ENCODE measurements at regions not wholly inside any gene's neighbourhood (a gene's known extent, or its start where the extent isn't known, plus 50 kb on each side); places are given as distances from the start of the nearest gene placed in this dataset.

DNA sequence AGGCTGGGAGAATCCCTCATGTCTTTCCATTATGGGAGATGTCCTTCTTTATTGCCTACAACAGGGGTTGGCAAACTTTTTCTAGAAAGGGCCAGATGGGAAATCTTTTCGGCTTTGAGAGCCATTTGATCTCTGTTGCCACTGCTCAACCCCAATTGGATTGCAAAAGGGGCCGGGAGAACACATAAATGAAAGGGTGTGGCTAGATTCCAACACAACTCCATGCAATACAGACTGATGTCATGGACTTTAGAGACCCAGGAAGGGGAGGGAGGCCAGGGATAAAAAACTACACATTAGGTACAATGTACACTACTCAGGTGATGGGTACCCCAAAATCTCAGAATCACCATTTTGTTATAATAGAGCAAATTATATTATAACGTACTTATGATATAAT, 97.6 kb upstream of the SIM2 start:
- ATAC-seq (no peak), DNase-seq (no peak)
- Histone ChIP-seq H3K9me3 (no peaks in the 10 kb centered on the region), H3K36me3 (ENCODE audit: low read depth) (no peaks in the 10 kb centered on the region), H3K4me1 (ENCODE audit: low read depth) (no peaks in the 10 kb centered on the region), H3K4me3 (no peak overlapping the region)
- intact Hi-C loops (cut with DNase I, micrococcal nuclease), result no loop called here
- TF ChIP-seq, protein P1, sequence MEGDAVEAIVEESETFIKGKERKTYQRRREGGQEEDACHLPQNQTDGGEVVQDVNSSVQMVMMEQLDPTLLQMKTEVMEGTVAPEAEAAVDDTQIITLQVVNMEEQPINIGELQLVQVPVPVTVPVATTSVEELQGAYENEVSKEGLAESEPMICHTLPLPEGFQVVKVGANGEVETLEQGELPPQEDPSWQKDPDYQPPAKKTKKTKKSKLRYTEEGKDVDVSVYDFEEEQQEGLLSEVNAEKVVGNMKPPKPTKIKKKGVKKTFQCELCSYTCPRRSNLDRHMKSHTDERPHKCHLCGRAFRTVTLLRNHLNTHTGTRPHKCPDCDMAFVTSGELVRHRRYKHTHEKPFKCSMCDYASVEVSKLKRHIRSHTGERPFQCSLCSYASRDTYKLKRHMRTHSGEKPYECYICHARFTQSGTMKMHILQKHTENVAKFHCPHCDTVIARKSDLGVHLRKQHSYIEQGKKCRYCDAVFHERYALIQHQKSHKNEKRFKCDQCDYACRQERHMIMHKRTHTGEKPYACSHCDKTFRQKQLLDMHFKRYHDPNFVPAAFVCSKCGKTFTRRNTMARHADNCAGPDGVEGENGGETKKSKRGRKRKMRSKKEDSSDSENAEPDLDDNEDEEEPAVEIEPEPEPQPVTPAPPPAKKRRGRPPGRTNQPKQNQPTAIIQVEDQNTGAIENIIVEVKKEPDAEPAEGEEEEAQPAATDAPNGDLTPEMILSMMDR (IDR thresholded peaks at IDR 0.05), result no peak

DNA sequence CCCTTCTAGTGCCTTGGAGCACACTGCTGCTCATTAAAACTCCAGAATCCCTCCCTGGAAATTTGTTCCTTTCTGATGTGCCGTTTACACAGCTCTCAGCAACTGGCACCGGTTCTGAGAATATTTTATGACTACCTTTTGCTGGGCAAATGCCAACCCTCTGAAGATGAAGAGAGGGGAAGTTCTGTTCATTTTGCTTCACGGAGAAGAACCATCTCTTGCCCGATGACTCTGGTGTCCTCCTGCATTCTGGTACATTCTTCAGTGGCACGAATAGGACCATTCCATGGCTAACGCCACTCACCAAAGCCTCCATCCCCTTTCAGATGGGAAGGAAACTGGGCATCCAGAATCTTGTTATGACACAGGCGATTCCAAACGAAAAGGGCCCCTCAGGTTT, 96.2 kb upstream of the SIM2 start:
- TF ChIP-seq, protein P1 (IDR thresholded peaks at IDR 0.05), result no peak

DNA sequence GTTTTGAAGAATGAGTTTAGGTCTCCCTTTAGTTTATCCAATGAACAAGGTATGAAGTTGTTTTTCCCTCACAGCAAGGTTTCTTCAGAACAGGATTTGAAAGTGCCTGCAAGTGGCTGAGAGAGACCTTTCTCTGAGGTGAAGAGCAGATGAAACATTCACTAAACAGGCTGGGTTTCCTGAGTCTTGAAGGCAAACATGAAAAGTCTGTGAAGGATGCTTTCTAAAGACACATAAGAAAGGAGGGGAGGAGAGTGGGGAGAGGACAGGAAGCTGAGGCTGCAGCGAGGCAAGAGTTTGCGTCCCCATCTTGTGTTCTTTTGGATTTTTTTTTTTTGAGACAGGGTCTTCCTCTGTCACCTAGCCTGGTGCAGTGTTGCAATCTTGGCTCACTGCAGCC, 95.7 kb upstream of the SIM2 start:
- intact Hi-C loops (cut with DNase I, micrococcal nuclease), result no loop called here
- DNase-seq (no peak), ATAC-seq (no peak)
- TF ChIP-seq, protein P1 (IDR thresholded peaks at IDR 0.05), result no peak
- Histone ChIP-seq H3K4me1 (ENCODE audit: low read depth) (no peaks in the 10 kb centered on the region), H3K4me3 (no peak overlapping the region), H3K9me3 (no peaks in the 10 kb centered on the region), H3K36me3 (ENCODE audit: low read depth) (no peaks in the 10 kb centered on the region)

More for the DNA sequence above, 96.2 kb upstream of the SIM2 start:
- intact Hi-C loops (cut with DNase I, micrococcal nuclease), result no loop called here
- Histone ChIP-seq H3K36me3 (ENCODE audit: low read depth) (no peaks in the 10 kb centered on the region), H3K9me3 (no peaks in the 10 kb centered on the region), H3K4me1 (ENCODE audit: low read depth) (no peaks in the 10 kb centered on the region), H3K4me3 (no peak overlapping the region)
- ATAC-seq (no peak), DNase-seq (no peak)

GRCh38 chr21:36605426-36605825, 93.5 kb upstream of the SIM2 start:
- Histone ChIP-seq H3K4me3 (no peak overlapping the region), H3K4me1 (ENCODE audit: low read depth) (no peaks in the 10 kb centered on the region), H3K9me3 (peaks cover 4% of the 10 kb centered on the region), H3K36me3 (ENCODE audit: low read depth) (no peaks in the 10 kb centered on the region)
- TF ChIP-seq, protein P1 (IDR thresholded peaks at IDR 0.05), result no peak
- DNase-seq (no peak), ATAC-seq (no peak)
- intact Hi-C loops (cut with DNase I, micrococcal nuclease), result no loop called here

- ATAC-seq, result no peak
- TF ChIP-seq, protein P1 (IDR thresholded peaks at IDR 0.05), result no peak
Measured at GRCh38 chr21:36606287-36606982, 92.5 kb upstream of the SIM2 start.

DNA sequence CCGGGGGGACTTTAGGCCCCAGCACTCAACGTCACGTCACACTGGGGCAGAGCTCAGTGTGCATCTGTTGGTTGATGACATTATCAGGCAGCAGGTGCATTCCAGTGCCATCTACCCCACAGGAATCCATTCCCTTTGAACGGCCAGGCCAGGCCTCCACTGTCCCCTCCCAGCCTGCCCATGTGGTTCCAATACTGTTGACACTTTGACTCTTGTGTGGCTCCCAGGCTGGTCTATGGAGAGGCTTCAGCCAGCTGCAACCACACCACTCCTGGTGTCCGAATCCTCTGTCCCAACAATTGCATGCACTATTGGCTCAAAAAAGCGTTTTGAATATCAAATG, 92.0 kb upstream of the SIM2 start:
- DNase-seq, result no peak
- intact Hi-C loops (cut with DNase I, micrococcal nuclease), result no loop called here
- no peak overlapping the region for H3K4me3 ChIP-seq
- TF ChIP-seq, protein P1 (IDR thresholded peaks at IDR 0.05), result no peak
- no peaks in the 10 kb centered on the region for H3K4me1 ChIP-seq (ENCODE audit: low read depth)
- H3K36me3 ChIP-seq (ENCODE audit: low read depth), result no peaks in the 10 kb centered on the region
- ATAC-seq, result no peak
- peaks cover 4% of the 10 kb centered on the region for H3K9me3 ChIP-seq

More at GRCh38 chr21:36606287-36606982, 92.5 kb upstream of the SIM2 start:
- no peak for DNase-seq
- H3K9me3 ChIP-seq, result peaks cover 4% of the 10 kb centered on the region
- no peaks in the 10 kb centered on the region for H3K36me3 ChIP-seq (ENCODE audit: low read depth)
- no peaks in the 10 kb centered on the region for H3K4me1 ChIP-seq (ENCODE audit: low read depth)
- intact Hi-C loops (cut with DNase I, micrococcal nuclease), result no loop called here
- H3K4me3 ChIP-seq, result no peak overlapping the region
